ENCODE measurements at regions not wholly inside any gene's neighbourhood (a gene's known extent, or its start where the extent isn't known, plus 50 kb on each side); places are given as distances from the start of the nearest gene placed in this dataset.

GRCh38 chr11:104694259-104695064 is 203.8 kb downstream of the CASP12 start:
- in situ Hi-C loops (cut with HindIII; ENCODE audit: extremely low pct_ligation_motif_present, low pct_unique_long_range_greater_than_20kb), result no loop called here
- Histone ChIP-seq H3K27me3 (ENCODE audit: control insufficient read depth in 1 of 2, insufficient read depth in 2 of 2, low read length in 2 of 2) (no peaks in the 10 kb centered on the region), H3K9me3 (ENCODE audit: low read length) (no peaks in the 10 kb centered on the region), H3K9ac (ENCODE audit: insufficient read depth, low read depth, low read length) (no peak overlapping the region), H3K36me3 (replicated peaks in 1 of 2; ENCODE audit: control insufficient read depth in 1 of 2, insufficient read depth in 2 of 2, low read length in 2 of 2) (no peaks in the 10 kb centered on the region), H3K79me2 (ENCODE audit: insufficient read depth, low read length) (no peaks in the 10 kb centered on the region), H2AFZ (ENCODE audit: low read length) (no peak overlapping the region), H3K4me2 (ENCODE audit: low read depth, low read length) (no peak overlapping the region), H3K4me3 (replicated peaks in 1 of 3; ENCODE audit: insufficient read depth in 1 of 3, low read depth in 2 of 3, low read length in 3 of 3) (no peak overlapping the region), H3K27ac (ENCODE audit: extremely low read length, insufficient read depth, low read length) (no peak overlapping the region), H4K20me1 (ENCODE audit: insufficient read depth, low read length) (no peaks in the 10 kb centered on the region), H3K4me1 (ENCODE audit: insufficient read depth, low read length) (no peaks in the 10 kb centered on the region)
- WGBS (ENCODE audit: low lambda C conversion rate), result 18% methylated on average over 7 of the region's 7 CpGs
- no peak for ATAC-seq
- no peak for TF ChIP-seq ZNF557 (CRISPR knock-in tag; IDR thresholded peaks at IDR 0.05)
- no peak for TF ChIP-seq MED8 (CRISPR knock-in tag; IDR thresholded peaks at IDR 0.05; ENCODE audit: insufficient replicate concordance)
- TF ChIP-seq ZNF350 (CRISPR knock-in tag; IDR thresholded peaks at IDR 0.05; ENCODE audit: borderline replicate concordance, low read depth), result no peak
- no peak for TF ChIP-seq SMC3 (IDR thresholded peaks at IDR 0.05; ENCODE audit: low read length)
- no peak for TF ChIP-seq CEBPZ (IDR thresholded peaks at IDR 0.05; ENCODE audit: low read length)
- TF ChIP-seq CEBPG (CRISPR knock-in tag; IDR thresholded peaks at IDR 0.05), result no peak
- intact Hi-C loops (cut with micrococcal nuclease; ENCODE audit: unreplicated experiment), result no loop called here
- ChIA-PET CTCF (ENCODE audit: low intra/inter-chr PET ratio, low total read pairs) (no interaction called here), POLR2A (no interaction called here)
- no TSS peak for BruUV-seq (replicated peaks)
- no peak for FAIRE-seq
- DNase-seq (ENCODE audit: low spot score), result no peak
